B cell (primary cell): ENCODE measurements at regions not wholly inside any gene's neighbourhood (a gene's known extent, or its start where the extent isn't known, plus 50 kb on each side); places are given as distances from the start of the nearest gene placed in this dataset.
"Not testable (repeated sequence)": the region's sequence is repeated elsewhere in the genome, so short reads cannot be mapped to it uniquely, and the experiment has no call there.

Source experiments
- ATAC-seq: fragments of 200-7000 bp; cut with Tn5 transposase; one replicate; pipeline ENCODE4 v1.10.0; 2021; ENCODE audit warnings: low read depth, mild to moderate bottlenecking, moderate number of reproducible peaks, moderate library complexity
- CTCF ChIA-PET: fragments of 350-600 bp; sonication (Branson Sonifier 250); formaldehyde crosslinking; loops from one replicate; lab custom pipeline; 2021; ENCODE audit warnings: antibody characterized with exemption, inconsistent platforms; lab: Charles Lee
- POLR2A ChIA-PET: fragments of 350-600 bp; sonication (Branson Sonifier 250); formaldehyde crosslinking; loops from one replicate; lab custom pipeline; 2021; ENCODE audit warnings: antibody characterized with exemption; lab: Charles Lee
- DNase-seq: peaks from one replicate; pipeline ENCODE4 v3.0.0; 2013
- H2AFZ ChIP-seq: 2 replicates; pipeline ENCODE4 v1.6.1; 2012; ENCODE audit warnings: mild to moderate bottlenecking, low read depth, low read length; ENCODE audit not compliant: insufficient read depth, poor library complexity, severe bottlenecking
- H3K27ac ChIP-seq, 2 donors: 1 replicate in 1 of 2; 2 replicates in 1 of 2; pipeline ENCODE4 v1.5.1; 2012 to 2013; ENCODE audit warnings: low read length in 2 of 2, mild to moderate bottlenecking in 2 of 2, moderate library complexity in 1 of 2
- H3K27me3 ChIP-seq, 4 experiments: fragments of 200-600 bp in 1 of 4; sonication (generic) in 1 of 4; replicated peaks in 1 of 4; 1 replicate in 2 of 4; 2 replicates in 2 of 4; pipeline versions ENCODE4 v1.6.1 to v1.7.0; 2013 to 2016; ENCODE audit warnings: low read length in 3 of 4, mild to moderate bottlenecking in 2 of 4, mixed read lengths in 1 of 4, moderate library complexity in 1 of 4; ENCODE audit not compliant: insufficient read depth in 4 of 4, control insufficient read depth in 3 of 4; ENCODE audit errors: control extremely low read depth in 1 of 4
- H3K36me3 ChIP-seq, 2 experiments: replicated peaks in 1 of 2; 1 replicate in 1 of 2; 2 replicates in 1 of 2; pipeline versions ENCODE4 v1.6.1 to v1.7.1; 2013; ENCODE audit warnings: low read length in 1 of 2; ENCODE audit not compliant: insufficient read depth in 2 of 2, control insufficient read depth in 1 of 2; ENCODE audit errors: control extremely low read depth in 1 of 2, extremely low read depth in 1 of 2
- H3K4me1 ChIP-seq, 2 donors: fragments of 200-600 bp in 1 of 2; sonication (generic) in 1 of 2; 1 replicate in 1 of 2; 2 replicates in 1 of 2; pipeline versions ENCODE4 v1.5.1 to v1.6.1; 2013 to 2017; ENCODE audit warnings: low read length in 2 of 2; ENCODE audit not compliant: control insufficient read depth in 2 of 2, insufficient read depth in 2 of 2
- H3K4me2 ChIP-seq: replicated peaks from 2 replicates; pipeline ENCODE3; 2012; ENCODE audit warnings: mild to moderate bottlenecking, low read depth, low read length; ENCODE audit not compliant: poor library complexity, severe bottlenecking
- H3K4me3 ChIP-seq, 5 experiments: fragments of 200-600 bp in 1 of 5; sonication (generic) in 1 of 5; 1 replicate in 3 of 5; 2 replicates in 2 of 5; pipeline versions ENCODE4 v1.5.1 to v1.7.0; 2011 to 2016; ENCODE audit warnings: low read length in 4 of 5, mild to moderate bottlenecking in 4 of 5, low read depth in 2 of 5, control low read depth in 1 of 5, moderate library complexity in 1 of 5; ENCODE audit not compliant: insufficient read depth in 1 of 5; ENCODE audit errors: control extremely low read depth in 1 of 5, extremely low read depth in 1 of 5
- H3K79me2 ChIP-seq: fragments of 200-600 bp; sonication (generic); one replicate; pipeline ENCODE4 v1.6.0; 2016; ENCODE audit warnings: low read length; ENCODE audit not compliant: control insufficient read depth, insufficient read depth
- H3K9ac ChIP-seq: fragments of 200-600 bp; sonication (generic); 2 replicates; pipeline ENCODE4 v1.6.1; 2017; ENCODE audit warnings: mild to moderate bottlenecking, low read length, moderate library complexity
- H3K9me3 ChIP-seq, 3 donors: one replicate each; pipeline versions ENCODE4 v1.6.1 to v1.7.1; 2013; ENCODE audit warnings: low read length in 2 of 3; ENCODE audit not compliant: control insufficient read depth in 2 of 3, insufficient read depth in 1 of 3; ENCODE audit errors: control extremely low read depth in 1 of 3
- H4K20me1 ChIP-seq: 2 replicates; pipeline ENCODE4 v1.6.0; 2012; ENCODE audit warnings: mild to moderate bottlenecking, low read length; ENCODE audit not compliant: insufficient read depth, control insufficient read depth, poor library complexity, severe bottlenecking
- H3K27ac Mint-ChIP-seq: one replicate; pipeline ENCODE4 v1.8.0; 2021; ENCODE audit warnings: mixed read lengths
- H3K27me3 Mint-ChIP-seq: one replicate; pipeline ENCODE4 v1.8.0; 2021; ENCODE audit warnings: mixed read lengths
- H3K4me1 Mint-ChIP-seq: one replicate; pipeline ENCODE4 v1.8.0; 2021; ENCODE audit warnings: mixed read lengths
- H3K4me3 Mint-ChIP-seq: one replicate; pipeline ENCODE4 v1.8.0; 2021; ENCODE audit warnings: mixed read lengths
- H3K9me3 Mint-ChIP-seq: one replicate; pipeline ENCODE4 v1.8.0; 2022; ENCODE audit warnings: mixed read lengths; ENCODE audit not compliant: insufficient read depth
- CTCF ChIP-seq: fragments of 200-600 bp; IDR thresholded peaks from one replicate; pipeline ENCODE4 v1.8.0; 2022; ENCODE audit warnings: antibody characterized with exemption, mild to moderate bottlenecking
- EZH2 ChIP-seq: IDR thresholded peaks from 2 replicates; pipeline ENCODE4 v1.6.1; 2012; ENCODE audit warnings: borderline replicate concordance, low read depth, mild to moderate bottlenecking, moderate library complexity, low read length; ENCODE audit not compliant: insufficient read depth, poor library complexity, severe bottlenecking
- WGBS: methylation state at CpG from one replicate; pipeline ENCODE4 v1.1.5; 2013; ENCODE audit warnings: missing lambda C conversion rate; ENCODE audit not compliant: insufficient coverage; 5-methylcytosine and 5-hydroxymethylcytosine counted together
- intact Hi-C: fragments of 100-400 bp; cut with micrococcal nuclease; formaldehyde crosslinking; loops from one replicate; pipeline ENCODE4 v1.10.0; 2022

GRCh38 chr2:67904566-67904965 is 158.2 kb downstream of the C1D start:
- H3K4me1 Mint-ChIP-seq, result no peaks in the 10 kb centered on the region
- no peaks in the 10 kb centered on the region for H3K36me3 ChIP-seq
- H3K9ac ChIP-seq, result no peak overlapping the region
- no peak overlapping the region for H3K4me2 ChIP-seq
- H3K4me3 Mint-ChIP-seq, result no peak overlapping the region
- CTCF ChIA-PET, result no interaction called here
- H3K27ac Mint-ChIP-seq, result no peak overlapping the region
- H3K79me2 ChIP-seq, result no peaks in the 10 kb centered on the region
- WGBS, result 80% methylated on average over 1 of the region's 3 CpGs
- no peak overlapping the region for H3K4me3 ChIP-seq
- no peak overlapping the region for H2AFZ ChIP-seq
- POLR2A ChIA-PET, result no interaction called here
- DNase-seq (no peak), ATAC-seq (no peak)
- no peaks in the 10 kb centered on the region for H3K27me3 Mint-ChIP-seq
- H4K20me1 ChIP-seq, result no peaks in the 10 kb centered on the region
- no peaks in the 10 kb centered on the region for H3K9me3 ChIP-seq
- peaks cover 0 to 3% (median 0%) of the 10 kb centered on the region in 4 experiments for H3K27me3 ChIP-seq
- no peak for TF ChIP-seq EZH2
- TF ChIP-seq CTCF, result no peak
- no peaks in the 10 kb centered on the region for H3K4me1 ChIP-seq
- no peaks in the 10 kb centered on the region for H3K9me3 Mint-ChIP-seq
- no peak overlapping the region for H3K27ac ChIP-seq
- intact Hi-C loops, result no loop called here

GRCh38 chr2:67904966-67905365 is 157.8 kb downstream of the C1D start:
- H3K79me2 ChIP-seq, result no peaks in the 10 kb centered on the region

GRCh38 chr2:67906547-67906946 is 156.3 kb downstream of the C1D start:
- ATAC-seq, H3K9me3 Mint-ChIP-seq, H2AFZ ChIP-seq, H3K9me3 ChIP-seq, H3K4me1 ChIP-seq, H4K20me1 ChIP-seq, CTCF ChIA-PET, POLR2A ChIA-PET, H3K4me3 ChIP-seq, H3K4me2 ChIP-seq, H3K27me3 ChIP-seq, H3K9ac ChIP-seq, H3K79me2 ChIP-seq, intact Hi-C loops, H3K36me3 ChIP-seq, DNase-seq, H3K4me3 Mint-ChIP-seq, H3K27ac Mint-ChIP-seq, H3K27me3 Mint-ChIP-seq, H3K4me1 Mint-ChIP-seq, H3K27ac ChIP-seq: not testable (repeated sequence)

More at GRCh38 chr2:67904966-67905365, 157.8 kb downstream of the C1D start:
- POLR2A ChIA-PET, result no interaction called here
- no peaks in the 10 kb centered on the region for H3K36me3 ChIP-seq
- H2AFZ ChIP-seq, result no peak overlapping the region
- no peak overlapping the region for H3K4me3 ChIP-seq
- no peaks in the 10 kb centered on the region for H3K9me3 ChIP-seq
- TF ChIP-seq CTCF (no peak), EZH2 (no peak)
- Mint-ChIP-seq H3K27ac (no peak overlapping the region), H3K4me3 (no peak overlapping the region), H3K4me1 (no peaks in the 10 kb centered on the region), H3K27me3 (no peaks in the 10 kb centered on the region), H3K9me3 (no peaks in the 10 kb centered on the region)
- no peaks in the 10 kb centered on the region for H4K20me1 ChIP-seq
- H3K27ac ChIP-seq, result no peak overlapping the region
- peaks cover 0 to 3% (median 0%) of the 10 kb centered on the region in 4 experiments for H3K27me3 ChIP-seq
- WGBS, result 75% methylated on average over 3 of the region's 4 CpGs
- ATAC-seq, result no peak
- DNase-seq, result no peak
- no peaks in the 10 kb centered on the region for H3K4me1 ChIP-seq
- no peak overlapping the region for H3K9ac ChIP-seq
- H3K4me2 ChIP-seq, result no peak overlapping the region
- intact Hi-C loops, result no loop called here
- CTCF ChIA-PET, result no interaction called here
